Endodermal cell (in vitro differentiated cells): ENCODE measurements at regions not wholly inside any gene's neighbourhood (a gene's known extent, or its start where the extent isn't known, plus 50 kb on each side); places are given as distances from the start of the nearest gene placed in this dataset.

Experiments used
- DNase-seq: peaks from one replicate; pipeline ENCODE4 v3.0.0-alpha.2; 2017
- H3K27ac ChIP-seq: 2 replicates; pipeline ENCODE4 v1.5.1; 2013; ENCODE audit warnings: mild to moderate bottlenecking, low read depth, low read length, moderate library complexity
- H3K27me3 ChIP-seq: 2 replicates; pipeline ENCODE4 v1.6.1; 2013; ENCODE audit warnings: mild to moderate bottlenecking, low read length, moderate library complexity; ENCODE audit not compliant: insufficient read depth, control insufficient read depth, poor library complexity, severe bottlenecking
- H3K36me3 ChIP-seq: 2 replicates; pipeline ENCODE4 v1.7.0; 2013; ENCODE audit warnings: mild to moderate bottlenecking, low read length, moderate library complexity; ENCODE audit not compliant: control insufficient read depth, insufficient read depth
- H3K4me1 ChIP-seq: one replicate; pipeline ENCODE4 v1.7.0; 2013; ENCODE audit warnings: low read length; ENCODE audit not compliant: control insufficient read depth, insufficient read depth
- H3K4me3 ChIP-seq: 2 replicates; pipeline ENCODE4 v1.5.1; 2013; ENCODE audit warnings: mild to moderate bottlenecking, low read length, moderate library complexity
- H3K9ac ChIP-seq: 2 replicates; pipeline ENCODE4 v1.6.1; 2013; ENCODE audit warnings: mild to moderate bottlenecking, low read length, moderate library complexity; ENCODE audit not compliant: poor library complexity, severe bottlenecking; ENCODE audit errors: extremely low read depth
- H3K9me3 ChIP-seq: 2 replicates; pipeline ENCODE4 v1.6.1; 2013; ENCODE audit warnings: mild to moderate bottlenecking, low read length, moderate library complexity; ENCODE audit not compliant: control insufficient read depth
- H3K27ac Mint-ChIP-seq: 2 replicates; pipeline ENCODE4 v1.8.0; 2020; ENCODE audit warnings: mixed read lengths
- H3K27me3 Mint-ChIP-seq: 2 replicates; pipeline ENCODE4 v1.8.0; 2021; ENCODE audit warnings: mild to moderate bottlenecking, mixed read lengths; ENCODE audit not compliant: insufficient read depth
- H3K36me3 Mint-ChIP-seq: 2 replicates; pipeline ENCODE4 v1.8.0; 2020; ENCODE audit warnings: low read depth, mixed read lengths
- H3K4me1 Mint-ChIP-seq: 2 replicates; pipeline ENCODE4 v1.8.0; 2020; ENCODE audit warnings: mixed read lengths
- H3K4me3 Mint-ChIP-seq: 2 replicates; pipeline ENCODE4 v1.8.0; 2020; ENCODE audit warnings: mild to moderate bottlenecking, moderate library complexity, mixed read lengths
- H3K9me3 Mint-ChIP-seq: 2 replicates; pipeline ENCODE4 v1.8.0; 2020; ENCODE audit warnings: mild to moderate bottlenecking, mixed read lengths
- CTCF ChIP-seq: fragments of 200-600 bp; sonication (generic); conservative IDR thresholded peaks from 2 replicates; pipeline ENCODE4 v1.5.0; 2021; ENCODE audit warnings: antibody characterized with exemption, mild to moderate bottlenecking
- WGBS, 2 experiments: methylation state at CpG; one replicate each; pipeline versions ENCODE4 v1.1.5 to v1.1.7; 2013; ENCODE audit warnings: missing lambda C conversion rate in 2 of 2, mixed read lengths in 1 of 2; ENCODE audit not compliant: insufficient coverage in 1 of 2, insufficient read length in 1 of 2; 5-methylcytosine and 5-hydroxymethylcytosine counted together

- no peak for DNase-seq
- WGBS, 2 experiments: 86 to 89% methylated on average over 8 to 11 of the region's 11 CpGs
- Histone ChIP-seq H3K9me3 (no peaks in the 10 kb centered on the region), H3K4me1 (no peaks in the 10 kb centered on the region), H3K9ac (no peak overlapping the region), H3K27me3 (no peaks in the 10 kb centered on the region), H3K27ac (no peak overlapping the region), H3K4me3 (no peak overlapping the region), H3K36me3 (no peaks in the 10 kb centered on the region)
- H3K9me3 Mint-ChIP-seq: peaks cover 2% of the 10 kb centered on the region
- H3K36me3 Mint-ChIP-seq: no peaks in the 10 kb centered on the region
- peaks cover 2% of the 10 kb centered on the region for H3K27me3 Mint-ChIP-seq
- TF ChIP-seq CTCF: no peak
- no peak overlapping the region for H3K4me3 Mint-ChIP-seq
- no peak overlapping the region for H3K27ac Mint-ChIP-seq
- no peaks in the 10 kb centered on the region for H3K4me1 Mint-ChIP-seq
These were observed 218.6 kb upstream of the ZFP64 start for GRCh38 chr20:52410182-52410647.

GRCh38 chr20:52405986-52406385 is 214.4 kb upstream of the ZFP64 start:
- H3K4me3 Mint-ChIP-seq: no peak overlapping the region
- no peak for DNase-seq
- Histone ChIP-seq H3K9me3 (no peaks in the 10 kb centered on the region), H3K27me3 (no peaks in the 10 kb centered on the region), H3K27ac (no peak overlapping the region), H3K9ac (no peak overlapping the region), H3K4me1 (no peaks in the 10 kb centered on the region), H3K4me3 (no peak overlapping the region), H3K36me3 (no peaks in the 10 kb centered on the region)
- WGBS, 2 experiments: 95 to 100% methylated on average over 2 of the region's 2 CpGs
- TF ChIP-seq CTCF: no peak
- no peaks in the 10 kb centered on the region for H3K27me3 Mint-ChIP-seq
- no peak overlapping the region for H3K27ac Mint-ChIP-seq
- peaks cover 6% of the 10 kb centered on the region for H3K4me1 Mint-ChIP-seq
- H3K9me3 Mint-ChIP-seq: no peaks in the 10 kb centered on the region
- no peaks in the 10 kb centered on the region for H3K36me3 Mint-ChIP-seq

GRCh38 chr20:52405417-52405816 is 213.8 kb upstream of the ZFP64 start:
- Mint-ChIP-seq H3K27ac (no peak overlapping the region), H3K4me1 (peaks cover 6% of the 10 kb centered on the region), H3K36me3 (no peaks in the 10 kb centered on the region), H3K27me3 (no peaks in the 10 kb centered on the region), H3K4me3 (no peak overlapping the region), H3K9me3 (no peaks in the 10 kb centered on the region)
- H3K9me3 ChIP-seq: no peaks in the 10 kb centered on the region
- DNase-seq: no peak
- H3K27ac ChIP-seq: no peak overlapping the region
- H3K4me3 ChIP-seq: no peak overlapping the region
- H3K9ac ChIP-seq: no peak overlapping the region
- TF ChIP-seq CTCF: no peak
- no peaks in the 10 kb centered on the region for H3K36me3 ChIP-seq
- no peaks in the 10 kb centered on the region for H3K4me1 ChIP-seq
- H3K27me3 ChIP-seq: no peaks in the 10 kb centered on the region
- no CpG with 5 or more reads among the region's 1 CpG for WGBS, 2 experiments
